B cell (primary cell): ENCODE measurements at regions not wholly inside any gene's neighbourhood (a gene's known extent, or its start where the extent isn't known, plus 50 kb on each side); places are given as distances from the start of the nearest gene placed in this dataset.

Experiments
- EZH2 ChIP-seq: IDR thresholded peaks from 2 replicates; pipeline ENCODE4 v1.6.1; 2012; ENCODE audit warnings: borderline replicate concordance, low read depth, mild to moderate bottlenecking, moderate library complexity, low read length; ENCODE audit not compliant: insufficient read depth, poor library complexity, severe bottlenecking
- TF ChIP-seq, protein P1 (sequence below): fragments of 200-600 bp; IDR thresholded peaks from one replicate; pipeline ENCODE4 v1.8.0; 2022; ENCODE audit warnings: antibody characterized with exemption, mild to moderate bottlenecking

GRCh38 chr1:195501118-195501517 is 1107.1 kb downstream of the KCNT2 start:
- TF ChIP-seq, protein P1, sequence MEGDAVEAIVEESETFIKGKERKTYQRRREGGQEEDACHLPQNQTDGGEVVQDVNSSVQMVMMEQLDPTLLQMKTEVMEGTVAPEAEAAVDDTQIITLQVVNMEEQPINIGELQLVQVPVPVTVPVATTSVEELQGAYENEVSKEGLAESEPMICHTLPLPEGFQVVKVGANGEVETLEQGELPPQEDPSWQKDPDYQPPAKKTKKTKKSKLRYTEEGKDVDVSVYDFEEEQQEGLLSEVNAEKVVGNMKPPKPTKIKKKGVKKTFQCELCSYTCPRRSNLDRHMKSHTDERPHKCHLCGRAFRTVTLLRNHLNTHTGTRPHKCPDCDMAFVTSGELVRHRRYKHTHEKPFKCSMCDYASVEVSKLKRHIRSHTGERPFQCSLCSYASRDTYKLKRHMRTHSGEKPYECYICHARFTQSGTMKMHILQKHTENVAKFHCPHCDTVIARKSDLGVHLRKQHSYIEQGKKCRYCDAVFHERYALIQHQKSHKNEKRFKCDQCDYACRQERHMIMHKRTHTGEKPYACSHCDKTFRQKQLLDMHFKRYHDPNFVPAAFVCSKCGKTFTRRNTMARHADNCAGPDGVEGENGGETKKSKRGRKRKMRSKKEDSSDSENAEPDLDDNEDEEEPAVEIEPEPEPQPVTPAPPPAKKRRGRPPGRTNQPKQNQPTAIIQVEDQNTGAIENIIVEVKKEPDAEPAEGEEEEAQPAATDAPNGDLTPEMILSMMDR: no peak
- no peak for TF ChIP-seq EZH2
